ENCODE measurements at regions not wholly inside any gene's neighbourhood (a gene's known extent, or its start where the extent isn't known, plus 50 kb on each side); places are given as distances from the start of the nearest gene placed in this dataset.
"Not testable (repeated sequence)": the region's sequence is repeated elsewhere in the genome, so short reads cannot be mapped to it uniquely, and the experiment has no call there.

- in situ Hi-C loops (cut with MboI; ENCODE audit: low sequenced_read_pairs), result loop anchor here (25.0 kb wide), 3 partner anchors 218 to 518 kb away; no protein-coding TSS in a partner anchor
Measured at GRCh38 chrX:13480780-13481179, 88.6 kb upstream of the EGFL6 start.

- in situ Hi-C loops (cut with MboI; ENCODE audit: low sequenced_read_pairs), result loop anchor here (25.0 kb wide), 3 partner anchors 217 to 517 kb away; no protein-coding TSS in a partner anchor
Measured at GRCh38 chrX:13479452-13479813, 90.0 kb upstream of the EGFL6 start.

- in situ Hi-C loops (cut with MboI; ENCODE audit: low sequenced_read_pairs), result loop anchor here (25.0 kb wide), 3 partner anchors 217 to 517 kb away; no protein-coding TSS in a partner anchor
Measured at GRCh38 chrX:13478740-13479451, 90.5 kb upstream of the EGFL6 start.

GRCh38 chrX:13476384-13476783, 93.0 kb upstream of the EGFL6 start:
- in situ Hi-C loops (cut with MboI; ENCODE audit: low sequenced_read_pairs), result loop anchor here (25.0 kb wide), 3 partner anchors 214 to 514 kb away; no protein-coding TSS in a partner anchor

- in situ Hi-C loops (cut with MboI; ENCODE audit: low sequenced_read_pairs), result no loop called here
Measured at GRCh38 chrX:13474164-13474516, 95.3 kb upstream of the EGFL6 start.

GRCh38 chrX:13473442-13474163, 95.8 kb upstream of the EGFL6 start:
- in situ Hi-C loops (cut with MboI; ENCODE audit: low sequenced_read_pairs), result no loop called here

- in situ Hi-C loops (cut with MboI; ENCODE audit: low sequenced_read_pairs), result no loop called here
Measured at GRCh38 chrX:13472975-13473374, 96.4 kb upstream of the EGFL6 start.

GRCh38 chrX:13471269-13471668, 98.1 kb upstream of the EGFL6 start:
- in situ Hi-C loops (cut with MboI; ENCODE audit: low sequenced_read_pairs), result no loop called here

GRCh38 chrX:13470685-13470977, 98.8 kb upstream of the EGFL6 start:
- in situ Hi-C loops (cut with MboI; ENCODE audit: low sequenced_read_pairs), result no loop called here

- in situ Hi-C loops (cut with MboI; ENCODE audit: low sequenced_read_pairs), result no loop called here
Measured at GRCh38 chrX:13469963-13470684, 99.3 kb upstream of the EGFL6 start.

- in situ Hi-C loops (cut with MboI; ENCODE audit: low sequenced_read_pairs), result no loop called here
Measured at GRCh38 chrX:13468096-13468495, 101.3 kb upstream of the EGFL6 start.

GRCh38 chrX:13467243-13467642, 102.2 kb upstream of the EGFL6 start:
- in situ Hi-C loops (cut with MboI; ENCODE audit: low sequenced_read_pairs), result no loop called here

- in situ Hi-C loops (cut with MboI; ENCODE audit: low sequenced_read_pairs), result no loop called here
Measured at GRCh38 chrX:13464599-13465275, 104.7 kb upstream of the EGFL6 start.

- in situ Hi-C loops (cut with MboI; ENCODE audit: low sequenced_read_pairs), result no loop called here
Measured at GRCh38 chrX:13463608-13464007, 105.8 kb upstream of the EGFL6 start.

- in situ Hi-C loops (cut with MboI; ENCODE audit: low sequenced_read_pairs), result no loop called here
Measured at GRCh38 chrX:13452283-13452682, 117.1 kb upstream of the EGFL6 start.

- in situ Hi-C loops (cut with MboI; ENCODE audit: low sequenced_read_pairs), result no loop called here
Measured at GRCh38 chrX:13449441-13449840, 120.0 kb upstream of the EGFL6 start.

GRCh38 chrX:13448941-13449340, 120.5 kb upstream of the EGFL6 start:
- in situ Hi-C loops (cut with MboI; ENCODE audit: low sequenced_read_pairs), result no loop called here

- in situ Hi-C loops (cut with MboI; ENCODE audit: low sequenced_read_pairs), result not testable (repeated sequence)
Measured at GRCh38 chrX:13441608-13442007, 121.8 kb upstream of the ATXN3L start.

GRCh38 chrX:13440176-13440575, 120.3 kb upstream of the ATXN3L start:
- in situ Hi-C loops (cut with MboI; ENCODE audit: low sequenced_read_pairs), result no loop called here

- in situ Hi-C loops (cut with MboI; ENCODE audit: low sequenced_read_pairs), result no loop called here
Measured at GRCh38 chrX:13433298-13433605, 113.4 kb upstream of the ATXN3L start.

Data from HL-60/S4 treated with phorbol 12-myristate 13-acetate at 8.2 ng/mL for 4 days and 3 days (cell line).